CD14-positive monocyte (primary cell): ENCODE measurements at regions not wholly inside any gene's neighbourhood (a gene's known extent, or its start where the extent isn't known, plus 50 kb on each side); places are given as distances from the start of the nearest gene placed in this dataset.

Experiments used
- DNase-seq, 3 donors: peaks; one replicate each; pipeline ENCODE4 v3.0.0-alpha.2; 2011 to 2022
- H2AFZ ChIP-seq: 2 replicates; pipeline ENCODE4 v1.6.0; 2012; ENCODE audit warnings: mild to moderate bottlenecking, low read depth, low read length, inconsistent platforms; ENCODE audit not compliant: insufficient read depth, poor library complexity, severe bottlenecking
- H3K27ac ChIP-seq, 2 donors: 1 replicate in 1 of 2; 2 replicates in 1 of 2; pipeline ENCODE4 v1.5.1; 2012 to 2013; ENCODE audit warnings: low read length in 2 of 2, control low read depth in 1 of 2, inconsistent platforms in 1 of 2, low read depth in 1 of 2, mild to moderate bottlenecking in 1 of 2
- H3K27me3 ChIP-seq, 2 donors: one replicate each; pipeline versions ENCODE4 v1.6.0 to v1.6.1; 2011 to 2013; ENCODE audit warnings: low read length in 2 of 2; ENCODE audit not compliant: control insufficient read depth in 2 of 2, insufficient read depth in 2 of 2
- H3K36me3 ChIP-seq, 2 donors: replicated peaks in 1 of 2; 1 replicate in 1 of 2; 2 replicates in 1 of 2; pipeline versions ENCODE4 v1.5.1 to v1.6.1; 2012 to 2013; ENCODE audit warnings: low read length in 2 of 2, control low read depth in 1 of 2, inconsistent platforms in 1 of 2, mild to moderate bottlenecking in 1 of 2; ENCODE audit not compliant: insufficient read depth in 2 of 2, control insufficient read depth in 1 of 2
- H3K4me1 ChIP-seq, 2 donors: 1 replicate in 1 of 2; 2 replicates in 1 of 2; pipeline versions ENCODE4 v1.5.1 to v1.6.1; 2012 to 2013; ENCODE audit warnings: low read length in 2 of 2, control low read depth in 1 of 2, inconsistent platforms in 1 of 2, mild to moderate bottlenecking in 1 of 2, moderate library complexity in 1 of 2; ENCODE audit not compliant: insufficient read depth in 2 of 2, control insufficient read depth in 1 of 2
- H3K4me2 ChIP-seq: replicated peaks from 2 replicates; pipeline ENCODE3; 2012; ENCODE audit warnings: low read length, moderate library complexity, mild to moderate bottlenecking; ENCODE audit not compliant: poor library complexity, severe bottlenecking; ENCODE audit errors: extremely low read depth
- H3K4me3 ChIP-seq, 3 experiments: fragments of 200-600 bp in 1 of 3; sonication (generic) in 1 of 3; replicated peaks in 1 of 3; 1 replicate in 2 of 3; 2 replicates in 1 of 3; pipeline ENCODE4 v1.5.1; 2011 to 2013; ENCODE audit warnings: low read length in 3 of 3, mild to moderate bottlenecking in 3 of 3, control low read depth in 2 of 3, low read depth in 2 of 3, inconsistent platforms in 1 of 3, moderate library complexity in 1 of 3
- H3K79me2 ChIP-seq: 2 replicates; pipeline ENCODE4 v1.6.0; 2012; ENCODE audit warnings: mild to moderate bottlenecking, control low read depth, inconsistent platforms, low read length, moderate library complexity; ENCODE audit not compliant: insufficient read depth
- H3K9ac ChIP-seq: 2 replicates; pipeline ENCODE4 v1.6.0; 2017; ENCODE audit warnings: low read length, mild to moderate bottlenecking; ENCODE audit not compliant: insufficient read depth, poor library complexity, severe bottlenecking
- H3K9me3 ChIP-seq, 2 donors: replicated peaks in 1 of 2; 1 replicate in 1 of 2; 2 replicates in 1 of 2; pipeline versions ENCODE4 v1.5.1 to v1.6.1; 2012 to 2013; ENCODE audit warnings: low read length in 2 of 2, control low read depth in 1 of 2; ENCODE audit not compliant: control insufficient read depth in 1 of 2, insufficient read depth in 1 of 2
- H4K20me1 ChIP-seq: 2 replicates; pipeline ENCODE4 v1.6.0; 2012; ENCODE audit warnings: mild to moderate bottlenecking, low read length, control low read depth, moderate library complexity; ENCODE audit not compliant: insufficient read depth
- H3K27ac Mint-ChIP-seq, 7 donors: one replicate each; pipeline ENCODE4 v1.8.0; 2020; ENCODE audit warnings: mild to moderate bottlenecking in 7 of 7, mixed read lengths in 7 of 7, moderate library complexity in 6 of 7, inconsistent platforms in 2 of 7
- H3K27me3 Mint-ChIP-seq, 3 donors: one replicate each; pipeline ENCODE4 v1.8.0; 2021 to 2022; ENCODE audit warnings: low read depth in 3 of 3, mild to moderate bottlenecking in 3 of 3, mixed read lengths in 3 of 3, moderate library complexity in 3 of 3, inconsistent platforms in 1 of 3
- H3K36me3 Mint-ChIP-seq, 2 donors: one replicate each; pipeline ENCODE4 v1.8.0; 2020; ENCODE audit warnings: mixed read lengths in 2 of 2, inconsistent platforms in 1 of 2, mild to moderate bottlenecking in 1 of 2
- H3K4me1 Mint-ChIP-seq: one replicate; pipeline ENCODE4 v1.8.0; 2020; ENCODE audit warnings: mild to moderate bottlenecking, mixed read lengths
- H3K4me3 Mint-ChIP-seq, 2 donors: one replicate each; pipeline ENCODE4 v1.8.0; 2020; ENCODE audit warnings: mild to moderate bottlenecking in 2 of 2, mixed read lengths in 2 of 2, moderate library complexity in 1 of 2
- H3K9me3 Mint-ChIP-seq, 7 donors: one replicate each; pipeline ENCODE4 v1.8.0; 2020 to 2022; ENCODE audit warnings: mixed read lengths in 7 of 7, mild to moderate bottlenecking in 6 of 7, moderate library complexity in 6 of 7, inconsistent platforms in 2 of 7
- WGBS: methylation state at CpG from one replicate; pipeline ENCODE4 v1.1.5; 2013; ENCODE audit warnings: missing lambda C conversion rate; ENCODE audit not compliant: insufficient coverage; 5-methylcytosine and 5-hydroxymethylcytosine counted together
- intact Hi-C, 2 donors: fragments of 100-400 bp; cut with micrococcal nuclease; formaldehyde crosslinking; loops; one replicate each; pipeline versions ENCODE4 v1.15.0 to v1.15.1; 2023
- TF ChIP-seq, protein P1 (sequence below): fragments of 200-600 bp; IDR thresholded peaks from one replicate; pipeline ENCODE4 v1.8.0; 2022; ENCODE audit warnings: antibody characterized with exemption, mild to moderate bottlenecking

- intact Hi-C loops = no loop called here
- H3K9ac ChIP-seq = no peak overlapping the region
- H3K79me2 ChIP-seq = no peaks in the 10 kb centered on the region
- no peaks in the 10 kb centered on the region for H3K27me3 ChIP-seq
- H3K4me3 Mint-ChIP-seq = no peak overlapping the region
- H3K4me3 ChIP-seq = no peak overlapping the region
- no peak for DNase-seq
- no peaks in the 10 kb centered on the region for H3K4me1 ChIP-seq
- 86% methylated on average over 3 of the region's 6 CpGs for WGBS
- H3K36me3 Mint-ChIP-seq = no peaks in the 10 kb centered on the region
- no peaks in the 10 kb centered on the region for H3K9me3 Mint-ChIP-seq
- no peaks in the 10 kb centered on the region for H3K36me3 ChIP-seq
- no peak overlapping the region for H2AFZ ChIP-seq
- H3K9me3 ChIP-seq = no peaks in the 10 kb centered on the region
- peaks cover 19% of the 10 kb centered on the region for H3K4me1 Mint-ChIP-seq
- H4K20me1 ChIP-seq = no peaks in the 10 kb centered on the region
- H3K27ac ChIP-seq = no peak overlapping the region
- peaks cover 0 to 1% (median 0%) of the 10 kb centered on the region in 3 donors for H3K27me3 Mint-ChIP-seq
- H3K4me2 ChIP-seq = no peak overlapping the region
- H3K27ac Mint-ChIP-seq = no peak overlapping the region
- TF ChIP-seq, protein P1, sequence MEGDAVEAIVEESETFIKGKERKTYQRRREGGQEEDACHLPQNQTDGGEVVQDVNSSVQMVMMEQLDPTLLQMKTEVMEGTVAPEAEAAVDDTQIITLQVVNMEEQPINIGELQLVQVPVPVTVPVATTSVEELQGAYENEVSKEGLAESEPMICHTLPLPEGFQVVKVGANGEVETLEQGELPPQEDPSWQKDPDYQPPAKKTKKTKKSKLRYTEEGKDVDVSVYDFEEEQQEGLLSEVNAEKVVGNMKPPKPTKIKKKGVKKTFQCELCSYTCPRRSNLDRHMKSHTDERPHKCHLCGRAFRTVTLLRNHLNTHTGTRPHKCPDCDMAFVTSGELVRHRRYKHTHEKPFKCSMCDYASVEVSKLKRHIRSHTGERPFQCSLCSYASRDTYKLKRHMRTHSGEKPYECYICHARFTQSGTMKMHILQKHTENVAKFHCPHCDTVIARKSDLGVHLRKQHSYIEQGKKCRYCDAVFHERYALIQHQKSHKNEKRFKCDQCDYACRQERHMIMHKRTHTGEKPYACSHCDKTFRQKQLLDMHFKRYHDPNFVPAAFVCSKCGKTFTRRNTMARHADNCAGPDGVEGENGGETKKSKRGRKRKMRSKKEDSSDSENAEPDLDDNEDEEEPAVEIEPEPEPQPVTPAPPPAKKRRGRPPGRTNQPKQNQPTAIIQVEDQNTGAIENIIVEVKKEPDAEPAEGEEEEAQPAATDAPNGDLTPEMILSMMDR = no peak
Observed at GRCh38 chr2:42879121-42879705, 86.8 kb upstream of the HAAO start.

DNA sequence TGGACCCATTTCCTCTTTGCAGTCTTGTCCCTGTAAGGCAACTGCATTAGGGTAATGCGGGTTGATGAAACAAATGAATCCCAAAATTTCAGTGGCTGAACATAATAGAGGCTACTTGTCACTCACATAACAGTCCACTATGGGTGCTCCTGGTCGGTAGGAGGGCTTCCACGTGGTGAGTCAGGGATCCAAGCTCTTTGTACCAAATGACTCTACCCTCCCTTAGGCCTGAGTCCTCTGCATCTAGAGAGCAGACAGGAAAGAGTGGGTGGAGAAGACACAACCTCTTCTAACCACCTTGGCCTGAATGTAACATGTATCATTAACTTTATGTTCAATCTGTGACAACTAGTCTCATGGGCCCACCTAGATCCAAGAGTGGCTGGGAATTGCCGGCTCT lies 86.2 kb upstream of the HAAO start:
- Mint-ChIP-seq H3K27me3 (peaks cover 0 to 1% (median 0%) of the 10 kb centered on the region in 3 donors), H3K4me1 (peaks cover 20% of the 10 kb centered on the region), H3K27ac (no peak overlapping the region), H3K4me3 (no peak overlapping the region), H3K36me3 (no peaks in the 10 kb centered on the region), H3K9me3 (no peaks in the 10 kb centered on the region)
- no peak for DNase-seq
- no peak overlapping the region for H3K4me3 ChIP-seq
- no peaks in the 10 kb centered on the region for H4K20me1 ChIP-seq
- no peak overlapping the region for H3K9ac ChIP-seq
- H3K27me3 ChIP-seq = no peaks in the 10 kb centered on the region
- no peak overlapping the region for H3K4me2 ChIP-seq
- H3K27ac ChIP-seq = no peak overlapping the region
- no peaks in the 10 kb centered on the region for H3K79me2 ChIP-seq
- intact Hi-C loops = no loop called here
- TF ChIP-seq, protein P1 = no peak
- H3K36me3 ChIP-seq = no peaks in the 10 kb centered on the region
- no CpG with 5 or more reads among the region's 4 CpGs for WGBS
- no peaks in the 10 kb centered on the region for H3K4me1 ChIP-seq
- no peaks in the 10 kb centered on the region for H3K9me3 ChIP-seq
- no peak overlapping the region for H2AFZ ChIP-seq
